GM18502 (cell line): ENCODE measurements at regions not wholly inside any gene's neighbourhood (a gene's known extent, or its start where the extent isn't known, plus 50 kb on each side); places are given as distances from the start of the nearest gene placed in this dataset.
"Not testable (repeated sequence)": the region's sequence is repeated elsewhere in the genome, so short reads cannot be mapped to it uniquely, and the experiment has no call there.

ENCODE experiments used
- ATAC-seq: cut with Tn5 transposase; IDR thresholded peaks from one replicate; pipeline ENCODE4 v1.9.1; 2021; ENCODE audit warnings: mild to moderate bottlenecking; ENCODE audit not compliant: unreplicated experiment, poor library complexity

DNA sequence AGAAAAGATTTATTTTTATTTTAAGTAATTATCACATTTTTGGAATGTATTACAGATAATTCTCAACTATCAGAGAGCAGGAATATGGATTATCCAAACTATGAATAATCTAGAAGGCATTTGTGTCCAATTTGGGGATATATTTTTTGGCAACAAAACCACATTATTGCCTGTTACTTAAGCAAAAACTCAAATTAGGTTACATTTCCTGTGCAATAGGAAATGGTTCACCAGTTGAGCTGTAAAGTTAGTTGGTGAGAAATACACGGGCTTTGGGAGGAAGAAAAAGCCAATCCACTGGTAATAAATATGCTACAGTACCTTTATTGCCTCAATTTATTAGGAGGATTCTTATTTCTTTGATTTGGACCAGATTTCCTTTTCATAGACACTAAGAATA lies 1075.2 kb downstream of the PCDH9 start:
- ATAC-seq: no peak

DNA sequence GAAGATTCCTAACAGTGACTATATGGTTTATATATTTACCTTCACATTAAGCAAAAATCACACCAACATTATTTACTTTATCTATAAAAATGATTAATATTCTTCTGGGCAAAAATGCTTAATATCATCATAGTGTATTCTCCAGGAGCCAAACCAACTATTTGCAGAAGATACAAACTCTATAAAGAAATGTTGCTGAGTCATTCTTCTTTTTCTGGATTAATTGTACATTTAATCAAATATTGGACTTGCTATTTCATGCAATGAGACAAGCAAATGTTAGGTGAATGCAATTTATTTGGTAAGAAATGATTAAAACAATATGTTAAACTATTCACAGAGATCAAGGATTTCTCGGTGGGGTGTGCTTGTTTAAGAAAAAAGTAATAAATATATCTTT lies 1075.8 kb downstream of the PCDH9 start:
- no peak for ATAC-seq

DNA sequence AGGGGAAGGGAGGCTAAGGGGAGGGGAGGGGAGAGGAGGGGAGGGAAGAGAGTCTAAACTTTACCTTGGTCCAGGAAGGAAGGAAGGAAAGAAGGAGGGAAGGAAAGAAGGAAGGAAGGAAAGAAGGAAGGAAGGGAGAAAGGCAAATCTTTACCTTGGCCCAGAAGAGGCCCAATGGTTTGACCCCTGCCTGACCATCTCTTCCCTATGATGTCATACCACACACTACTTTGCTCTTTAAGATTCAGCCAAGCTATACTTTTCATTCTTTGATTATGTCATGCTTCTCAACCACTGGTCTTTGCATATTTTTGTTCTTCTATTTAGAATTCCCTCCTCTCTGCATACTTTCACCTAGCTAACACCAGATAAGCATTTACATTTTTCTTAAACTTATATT lies 1077.5 kb downstream of the PCDH9 start:
- no peak for ATAC-seq

DNA sequence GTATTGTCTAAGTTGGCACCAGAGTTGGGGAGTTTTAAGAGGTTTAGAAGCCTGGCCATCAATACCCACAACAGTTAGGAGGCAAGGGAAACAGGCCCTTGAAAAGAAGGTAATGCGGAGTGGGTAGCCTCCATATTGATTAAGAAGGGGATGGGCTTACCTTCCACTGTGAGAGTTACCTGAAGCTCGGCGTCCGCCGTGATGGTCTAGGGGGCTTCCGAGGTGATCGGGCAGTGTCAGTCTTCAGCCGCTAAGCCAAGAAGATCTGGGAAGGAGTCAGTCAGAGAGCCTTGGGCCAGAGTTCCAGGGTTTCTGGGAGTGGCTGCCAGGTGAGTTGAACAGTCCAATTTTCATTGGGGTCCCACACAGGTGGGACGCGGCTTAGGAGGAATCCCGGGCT lies 1085.8 kb downstream of the PCDH9 start:
- ATAC-seq: not testable (repeated sequence)

DNA sequence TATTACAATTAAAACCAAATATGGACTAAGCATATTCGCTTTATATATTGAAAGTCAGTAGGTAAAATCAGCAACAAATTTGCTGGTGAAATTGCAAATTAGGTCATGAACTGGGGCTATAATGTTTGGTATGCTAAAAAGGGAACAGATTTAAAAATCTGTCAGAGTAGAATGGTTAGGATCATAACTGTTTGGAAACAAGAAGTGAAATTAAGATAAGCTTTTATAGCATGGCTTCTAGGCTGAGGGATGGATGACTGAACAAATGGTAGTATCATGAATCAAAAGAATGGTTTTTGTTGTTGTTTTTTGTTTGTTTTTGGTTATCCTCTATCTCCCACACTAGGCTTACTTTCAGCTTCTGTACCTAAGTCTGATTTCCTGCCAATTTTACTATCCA lies 1090.4 kb downstream of the PCDH9 start:
- peak; percentile 24 for ATAC-seq

DNA sequence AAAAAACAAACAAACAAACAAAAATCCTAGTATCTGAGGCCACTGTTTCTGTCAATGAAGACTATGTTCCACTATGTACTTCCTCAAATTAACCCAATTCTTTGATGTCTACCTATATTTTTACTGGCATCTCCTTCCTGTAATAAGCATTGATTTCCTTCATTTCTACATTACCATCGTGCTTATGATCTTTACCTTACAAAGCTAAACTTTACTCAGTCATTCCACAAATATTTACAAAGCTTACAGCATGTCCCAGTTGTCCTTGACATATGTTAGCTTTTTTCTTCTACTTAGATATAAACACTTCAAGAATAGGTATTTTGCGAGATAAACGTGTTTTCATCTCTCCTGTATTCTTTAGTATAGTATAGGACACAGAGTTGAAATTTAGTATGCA lies 1090.9 kb downstream of the PCDH9 start:
- no peak for ATAC-seq

DNA sequence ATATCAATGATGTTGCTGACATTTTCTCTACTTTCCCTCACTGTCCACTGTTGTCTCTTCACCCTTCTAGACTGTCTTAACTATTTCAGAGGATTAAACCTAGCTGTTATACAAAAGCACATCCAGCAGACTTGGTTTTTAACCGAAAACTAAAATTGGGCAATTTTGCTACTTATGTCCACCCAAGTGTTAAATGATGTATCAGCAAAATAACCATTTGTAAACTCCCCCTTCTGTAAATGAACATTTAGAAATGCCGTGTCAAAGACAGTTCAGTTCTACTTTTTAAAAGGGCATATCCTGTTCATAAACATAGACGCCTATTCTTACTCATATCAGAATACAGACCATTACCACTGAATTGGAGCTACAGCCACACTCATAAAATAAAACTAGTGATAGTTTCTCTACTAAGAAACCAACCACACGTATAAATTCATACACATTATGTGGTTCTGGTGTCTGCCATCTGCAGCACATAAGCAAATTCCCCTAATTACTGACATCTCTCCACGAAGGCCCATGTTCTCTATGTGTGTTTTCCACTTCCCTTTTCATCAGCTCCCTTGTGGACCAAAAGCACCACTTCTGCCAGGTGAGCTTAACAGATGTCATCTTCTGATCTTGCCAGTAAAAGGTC lies 1091.8 kb downstream of the PCDH9 start:
- ATAC-seq: peak; percentile 94

DNA sequence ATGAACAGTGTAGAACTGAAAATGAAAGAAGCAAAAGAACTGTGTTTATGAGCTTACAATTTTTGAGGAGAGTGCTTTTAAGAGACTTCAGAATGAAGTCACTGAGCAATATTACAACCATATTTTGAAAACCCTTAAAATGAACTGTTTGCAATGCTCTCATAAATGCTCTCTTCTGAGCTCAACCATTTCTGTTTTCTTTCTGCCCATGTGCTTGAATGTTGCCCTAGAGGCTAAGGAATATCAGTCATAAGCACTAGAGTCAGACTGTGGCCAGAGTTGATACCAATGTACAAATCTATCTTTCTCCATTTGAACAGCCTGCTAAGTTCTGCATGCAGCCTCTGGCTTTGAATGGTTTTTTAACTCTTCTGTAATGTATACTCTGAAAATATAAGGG lies 1092.8 kb downstream of the PCDH9 start:
- ATAC-seq: no peak

DNA sequence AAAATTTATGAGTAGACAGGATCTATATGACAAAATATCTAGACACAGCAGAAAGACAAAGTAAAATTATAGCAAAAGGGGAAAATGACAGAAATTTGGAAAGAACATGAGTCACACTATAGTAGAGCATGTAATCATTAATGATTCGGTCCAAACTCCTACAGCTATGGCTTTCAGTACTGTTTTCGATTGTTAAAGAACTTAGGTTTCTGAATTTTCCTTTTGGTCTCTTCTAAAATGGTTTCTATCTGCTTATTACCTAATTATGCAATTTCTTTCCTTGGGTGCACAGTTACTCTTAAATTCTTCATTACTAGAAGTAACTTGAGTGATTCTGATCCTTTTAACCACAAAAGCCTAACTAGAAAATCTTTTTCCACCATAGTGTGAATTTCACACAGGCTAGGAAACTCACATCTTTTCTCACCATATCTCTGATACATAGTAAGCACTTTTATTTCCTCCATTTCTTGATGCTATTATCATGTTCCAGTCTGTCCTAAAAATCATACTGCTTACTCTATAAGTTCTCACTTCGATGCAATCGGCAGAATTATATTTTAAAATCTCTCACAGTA lies 1101.4 kb downstream of the PCDH9 start:
- ATAC-seq: peak; percentile 82

DNA sequence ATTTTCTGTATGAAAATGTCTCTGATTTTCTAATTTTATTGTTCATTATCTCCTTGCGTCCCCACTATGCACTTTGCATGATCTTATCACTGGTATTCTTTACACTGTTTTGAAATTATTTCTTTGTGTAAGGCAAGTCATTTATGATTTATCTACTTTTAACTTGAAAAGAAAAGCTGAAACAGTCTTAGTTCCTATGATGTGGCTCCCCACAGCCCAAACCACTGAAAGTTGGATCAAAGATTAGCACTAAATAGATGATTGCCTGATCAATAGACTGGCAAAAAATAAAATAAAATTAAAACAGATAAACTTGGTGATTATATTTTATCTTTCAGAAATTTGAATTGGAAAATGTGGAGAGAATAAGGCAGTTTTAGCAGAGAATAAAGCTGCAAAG lies 1101.9 kb downstream of the PCDH9 start:
- ATAC-seq: no peak

DNA sequence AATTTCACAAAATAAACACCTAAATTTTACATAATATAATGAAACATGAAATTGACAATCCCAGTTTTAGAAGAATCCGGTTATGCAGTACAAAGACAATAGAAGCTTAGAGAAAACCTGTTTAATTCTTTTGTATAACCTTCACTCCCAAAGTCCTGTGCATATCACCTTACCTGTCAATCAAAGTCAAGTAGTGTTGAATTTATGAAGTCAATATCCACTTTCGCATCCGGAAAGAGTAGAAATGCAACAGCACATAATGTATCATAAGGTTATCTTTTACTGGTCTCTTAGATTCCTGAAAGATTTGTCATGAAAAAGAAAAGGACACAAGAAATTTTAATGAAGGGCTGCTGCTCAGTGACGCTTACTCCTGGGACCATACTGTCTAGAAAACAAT lies 1112.6 kb downstream of the PCDH9 start:
- no peak for ATAC-seq

DNA sequence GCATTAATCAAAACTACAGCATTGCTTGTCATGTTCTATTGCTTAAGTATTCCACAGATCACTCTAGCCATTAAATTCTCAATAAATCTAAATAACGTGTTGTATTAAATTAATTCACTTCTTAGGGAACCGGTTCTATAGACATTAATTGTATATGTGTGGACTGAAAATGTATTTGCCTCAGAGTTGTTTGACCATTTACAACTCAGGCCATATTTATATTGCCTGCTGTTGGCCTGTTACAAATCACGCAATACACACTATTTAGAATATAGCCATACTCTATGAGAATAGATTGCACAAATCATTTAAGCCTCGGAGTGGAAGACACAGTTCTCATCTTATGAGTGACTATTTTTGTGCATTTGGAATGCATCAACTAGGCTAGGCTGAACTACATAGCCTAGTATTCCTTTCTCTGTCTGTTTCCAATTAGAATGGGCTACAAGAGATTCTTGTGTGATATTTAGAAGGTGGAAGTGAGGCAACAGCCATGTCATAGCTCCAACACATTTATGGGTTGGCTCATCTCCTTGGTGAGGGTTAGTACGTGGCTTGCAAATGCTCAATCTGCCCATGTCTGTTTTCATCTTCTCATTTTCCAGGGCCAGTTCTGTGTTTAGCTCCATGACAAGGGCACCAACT lies 1116.1 kb downstream of the PCDH9 start:
- ATAC-seq: no peak

DNA sequence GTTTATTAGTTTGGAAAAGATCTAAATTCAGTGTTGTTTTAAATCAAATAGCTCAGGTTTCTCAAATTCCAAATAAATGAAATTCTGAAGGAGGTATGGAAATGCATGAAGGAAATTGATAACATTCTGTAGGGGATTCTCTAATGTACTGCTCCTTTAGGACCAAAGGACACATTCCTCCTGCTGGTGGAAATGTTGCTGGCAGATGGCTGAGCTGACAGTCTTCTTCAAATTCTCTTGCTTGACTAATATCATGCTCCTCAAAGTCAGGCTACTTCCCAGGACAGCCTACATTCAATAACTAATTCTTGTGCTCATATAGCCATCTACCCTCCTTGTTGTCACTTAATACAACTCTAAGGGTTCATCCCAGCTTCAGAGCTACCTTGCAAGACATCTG lies 1118.5 kb downstream of the PCDH9 start:
- ATAC-seq: no peak

DNA sequence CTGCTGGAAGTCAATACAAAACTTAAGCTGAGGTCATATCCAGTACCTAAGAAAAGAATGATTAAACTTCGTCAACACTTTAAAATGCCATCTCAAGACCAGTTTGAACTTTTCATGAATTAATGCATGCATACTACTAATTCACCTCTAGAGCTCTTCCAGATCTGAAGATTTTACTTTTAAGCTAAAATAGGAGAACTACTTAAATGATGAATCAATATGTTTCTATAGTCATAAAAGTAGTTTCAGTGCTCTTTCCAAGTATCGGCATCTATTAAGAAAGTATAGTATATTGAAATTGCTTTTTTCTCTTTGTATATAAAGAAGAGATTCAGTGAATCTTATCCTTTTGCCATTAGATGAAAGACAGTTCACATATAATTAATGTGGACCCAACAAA lies 1123.9 kb downstream of the PCDH9 start:
- no peak for ATAC-seq

DNA sequence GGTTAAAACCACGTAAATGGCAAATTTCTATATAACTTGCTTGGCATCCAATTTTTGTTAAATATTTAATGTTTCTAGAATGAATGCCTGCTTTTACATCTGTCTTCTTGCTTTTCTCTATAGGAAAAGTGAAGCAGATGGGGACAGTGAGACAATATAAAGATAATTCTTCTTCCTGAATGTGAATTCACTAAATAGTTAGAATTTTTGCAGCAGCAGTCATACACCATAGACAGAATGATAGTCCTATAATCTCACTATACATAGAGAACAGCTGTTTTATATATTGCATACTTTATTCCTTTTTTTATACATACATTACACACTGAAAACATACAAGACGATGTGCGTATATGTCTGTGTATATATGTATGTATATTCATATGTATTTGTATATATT lies 1127.3 kb downstream of the PCDH9 start:
- ATAC-seq: no peak

DNA sequence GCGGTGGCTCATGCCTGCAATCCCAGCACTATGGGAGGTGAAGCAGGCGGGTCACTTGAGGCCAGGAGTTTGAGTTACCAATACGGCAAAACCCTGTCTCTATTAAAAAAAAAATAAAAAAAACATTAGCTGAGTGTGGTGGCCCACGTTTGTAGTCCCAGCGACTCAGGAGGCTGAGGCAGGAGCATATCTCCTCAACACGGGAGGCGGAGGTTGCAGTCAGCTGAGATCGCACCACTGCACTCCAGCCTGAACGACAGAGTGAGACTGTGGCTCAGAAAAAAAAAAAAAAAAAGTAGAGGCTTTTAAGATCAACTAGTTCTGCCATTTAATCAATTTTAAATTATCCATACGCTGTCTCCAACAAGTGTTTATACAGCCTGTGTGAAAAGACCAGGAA lies 1130.3 kb downstream of the PCDH9 start:
- no peak for ATAC-seq

DNA sequence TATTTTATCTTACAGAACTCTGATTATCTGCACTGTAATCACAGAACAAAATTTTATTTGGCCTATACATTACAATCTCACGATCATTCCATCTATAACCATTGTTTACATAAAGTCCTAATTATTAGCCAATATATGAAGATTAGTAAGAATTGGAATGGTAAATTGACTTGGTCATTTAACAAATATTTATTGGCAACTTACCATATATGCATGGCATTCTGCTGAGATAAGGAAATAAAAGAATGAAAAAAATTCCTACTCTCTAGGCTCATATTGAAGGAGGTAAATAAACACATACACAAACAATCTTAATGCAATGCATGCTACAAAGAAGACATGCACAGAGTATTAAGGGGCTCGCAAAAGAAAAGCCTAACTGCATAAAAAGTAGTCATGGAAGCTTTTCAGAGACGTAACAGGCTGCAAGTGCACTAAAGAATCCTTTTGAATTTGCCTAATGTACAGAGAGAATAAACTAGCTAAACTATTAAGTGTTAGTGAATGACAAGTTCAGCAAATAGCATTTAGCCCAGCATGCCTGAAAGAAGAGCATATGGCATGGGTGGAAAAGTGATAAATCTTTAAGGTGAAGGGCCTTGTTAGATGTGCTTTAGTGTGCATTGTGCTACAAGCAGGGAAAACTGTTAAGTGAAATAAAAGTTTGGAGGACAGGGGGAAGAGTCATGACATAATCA lies 1131.1 kb downstream of the PCDH9 start:
- ATAC-seq: no peak

DNA sequence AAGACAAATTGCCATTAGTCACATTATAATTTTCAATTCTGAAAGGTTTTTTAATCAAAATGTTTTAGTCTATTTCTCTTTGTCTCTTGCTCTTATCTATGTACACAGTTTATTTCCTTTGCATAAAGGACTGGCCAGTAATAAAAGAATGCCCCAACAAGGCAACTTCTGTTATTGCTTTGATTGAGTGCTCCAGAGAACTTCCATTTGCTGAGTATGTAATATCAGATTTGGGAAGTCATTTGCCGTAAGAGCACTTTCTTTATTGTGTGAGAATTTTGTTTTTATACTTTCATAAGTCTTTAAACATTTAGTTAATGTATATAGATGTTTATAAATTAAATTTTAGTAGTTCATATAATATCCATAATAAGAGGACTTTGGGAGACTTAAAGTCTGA lies 1140.4 kb downstream of the PCDH9 start:
- no peak for ATAC-seq

DNA sequence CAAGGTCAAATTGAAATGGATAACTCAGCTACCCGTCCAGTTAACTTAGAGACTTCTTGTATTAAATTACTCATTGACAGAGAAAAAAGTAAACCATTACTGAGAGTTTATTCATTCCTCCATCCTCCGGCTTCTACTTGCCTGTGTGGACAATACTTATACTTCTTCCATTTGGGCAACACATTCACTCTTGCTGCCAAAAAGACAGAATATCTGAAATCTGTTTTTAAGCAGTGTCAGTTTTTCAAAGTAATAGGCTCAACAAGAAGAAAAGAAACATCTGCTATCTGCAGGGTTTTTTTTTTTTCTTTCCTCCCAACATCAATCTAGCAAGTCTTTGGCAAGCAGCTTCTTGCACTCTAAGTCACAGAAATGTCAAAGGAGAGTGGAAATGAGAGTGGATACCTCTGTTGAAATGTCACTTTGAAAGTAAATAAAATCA lies 1142.8 kb downstream of the PCDH9 start:
- ATAC-seq: no peak

DNA sequence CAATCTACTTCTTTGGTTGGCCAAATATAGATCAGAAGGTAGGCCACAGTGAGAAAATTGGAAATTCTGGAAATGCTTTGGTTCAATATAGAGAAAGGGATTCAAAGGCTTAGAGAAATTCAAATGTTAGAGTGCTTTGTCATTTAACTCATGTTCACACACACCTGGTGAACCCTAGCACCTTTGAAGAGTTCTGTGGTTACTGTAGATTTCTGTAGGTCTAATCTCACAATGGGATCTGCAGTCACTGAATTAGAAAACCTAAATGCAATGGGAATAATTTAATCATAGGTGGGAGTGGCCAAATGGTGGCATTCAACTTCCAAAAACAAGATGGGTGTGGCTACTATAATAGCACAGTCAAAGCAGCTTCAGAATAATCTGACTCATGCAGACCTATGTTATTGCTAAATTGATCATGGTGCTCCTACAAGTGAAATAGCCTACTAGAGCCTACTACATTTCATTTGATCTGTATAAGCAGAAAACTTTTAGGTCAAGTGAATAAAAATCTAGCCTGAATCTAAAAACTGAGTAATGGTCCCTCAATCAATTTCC lies 1152.9 kb downstream of the PCDH9 start:
- no peak for ATAC-seq

DNA sequence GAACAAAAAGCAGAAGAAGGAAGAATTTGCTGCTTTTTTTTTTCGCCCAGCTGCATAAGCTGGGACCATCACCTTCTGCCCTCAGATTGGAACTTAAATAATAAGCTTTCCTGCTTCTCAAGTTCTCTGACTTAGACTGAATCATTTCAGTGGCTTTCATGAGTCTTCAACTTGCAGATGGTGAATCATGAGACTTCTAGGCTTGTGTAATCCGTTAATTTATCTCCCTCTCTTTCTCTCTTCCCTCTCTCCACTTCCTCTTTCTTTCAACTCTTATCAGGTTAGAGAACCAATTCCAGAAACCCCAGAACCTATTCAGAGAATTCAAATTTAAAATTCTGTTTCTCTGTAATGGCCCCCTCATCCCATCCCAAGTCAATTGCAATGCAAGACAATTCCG lies 1153.7 kb downstream of the PCDH9 start:
- no peak for ATAC-seq
